WTC11 (cell line): ENCODE measurements at regions not wholly inside any gene's neighbourhood (a gene's known extent, or its start where the extent isn't known, plus 50 kb on each side); places are given as distances from the start of the nearest gene placed in this dataset.

Source experiments
- ATAC-seq: fragments of 200-7000 bp; cut with Tn5 transposase; 2 replicates; pipeline ENCODE4 v1.10.0; 2021; ENCODE audit warnings: mild to moderate bottlenecking, moderate library complexity
- CTCF ChIA-PET: fragments of 300-600 bp; sonication (Branson Sonifier 250); formaldehyde crosslinking; loops from one replicate; lab custom pipeline; 2021; ENCODE audit warnings: antibody characterized with exemption; lab: Charles Lee
- POLR2A ChIA-PET: fragments of 350-600 bp; sonication (Branson Sonifier 250); formaldehyde crosslinking; loops from one replicate; lab custom pipeline; 2021; ENCODE audit warnings: antibody characterized with exemption; lab: Charles Lee
- DNase-seq: peaks from one replicate; pipeline ENCODE4 v3.0.0; 2021; ENCODE audit warnings: low spot score
- H3K27ac Mint-ChIP-seq: 2 replicates; pipeline ENCODE4 v1.8.0; 2021; ENCODE audit warnings: mixed read lengths
- H3K27me3 Mint-ChIP-seq: 2 replicates; pipeline ENCODE4 v1.8.0; 2021; ENCODE audit warnings: low read depth, mild to moderate bottlenecking, moderate library complexity, mixed read lengths
- H3K36me3 Mint-ChIP-seq: 2 replicates; pipeline ENCODE4 v1.8.0; 2021; ENCODE audit warnings: mixed read lengths
- H3K4me1 Mint-ChIP-seq: 2 replicates; pipeline ENCODE4 v1.8.0; 2022; ENCODE audit warnings: mixed read lengths
- H3K4me3 Mint-ChIP-seq: 2 replicates; pipeline ENCODE4 v1.8.0; 2021; ENCODE audit warnings: mild to moderate bottlenecking, moderate library complexity, mixed read lengths
- H3K9me3 Mint-ChIP-seq: 2 replicates; pipeline ENCODE4 v1.8.0; 2021; ENCODE audit warnings: mixed read lengths
- ARID4B ChIP-seq: sonication (generic); formaldehyde crosslinking; IDR thresholded peaks from 2 replicates; pipeline ENCODE4 v1.8.0; 2023; ENCODE audit warnings: missing genetic modification reagents, mild to moderate bottlenecking, borderline replicate concordance
- ATF1 ChIP-seq: sonication (generic); formaldehyde crosslinking; IDR thresholded peaks from 2 replicates; pipeline ENCODE4 v1.8.1; 2023; ENCODE audit warnings: mild to moderate bottlenecking, moderate library complexity, missing genetic modification reagents
- FOXP4 ChIP-seq: sonication (generic); formaldehyde crosslinking; IDR thresholded peaks from 2 replicates; pipeline ENCODE4 v1.8.0; 2022; ENCODE audit warnings: mild to moderate bottlenecking, missing genetic modification reagents
- GRHL2 ChIP-seq: fragments of 250-450 bp; sonication (Bioruptor Pico); IDR thresholded peaks from 2 replicates; pipeline ENCODE4 v1.8.0; 2022; ENCODE audit warnings: mild to moderate bottlenecking, moderate library complexity; ENCODE audit not compliant: insufficient replicate concordance, severe bottlenecking
- GTF2I ChIP-seq: fragments of 250-450 bp; sonication (Bioruptor Pico); conservative IDR thresholded peaks from 2 replicates; pipeline ENCODE4 v1.4.0; 2021; ENCODE audit warnings: mild to moderate bottlenecking
- HMGXB4 ChIP-seq: sonication (generic); formaldehyde crosslinking; IDR thresholded peaks from 2 replicates; pipeline ENCODE4 v1.8.1; 2023; ENCODE audit warnings: mild to moderate bottlenecking, moderate library complexity, missing genetic modification reagents
- MXD4 ChIP-seq: fragments of 250-450 bp; sonication (Bioruptor Pico); IDR thresholded peaks from 2 replicates; pipeline ENCODE4 v1.8.0; 2021; ENCODE audit warnings: mild to moderate bottlenecking, moderate library complexity, borderline replicate concordance
- OVOL2 ChIP-seq: fragments of 250-450 bp; sonication (Bioruptor Pico); IDR thresholded peaks from 2 replicates; pipeline ENCODE4 v1.9.0; 2021; ENCODE audit warnings: mild to moderate bottlenecking, borderline replicate concordance
- SOX15 ChIP-seq: fragments of 250-450 bp; sonication (Bioruptor Pico); IDR thresholded peaks from 2 replicates; pipeline ENCODE4 v1.9.0; 2021; ENCODE audit warnings: mild to moderate bottlenecking
- ZMAT4 ChIP-seq: fragments of 250-450 bp; sonication (Bioruptor Pico); IDR thresholded peaks from 2 replicates; pipeline ENCODE4 v1.9.0; 2021; ENCODE audit warnings: mild to moderate bottlenecking
- ZNF219 ChIP-seq: sonication (generic); formaldehyde crosslinking; IDR thresholded peaks from 2 replicates; pipeline ENCODE4 v1.8.0; 2023; ENCODE audit warnings: missing genetic modification reagents, mild to moderate bottlenecking, borderline replicate concordance
- ZNF425 ChIP-seq: fragments of 250-450 bp; sonication (Bioruptor Pico); conservative IDR thresholded peaks from 2 replicates; pipeline ENCODE4 v1.9.0; 2021; ENCODE audit warnings: mild to moderate bottlenecking

- no peaks in the 10 kb centered on the region; the same call in 1 of the 2 replicates for H3K27me3 Mint-ChIP-seq
- ATAC-seq (no peak), DNase-seq (no peak)
- no peaks in the 10 kb centered on the region for H3K4me1 Mint-ChIP-seq
- CTCF ChIA-PET: no interaction called here
- H3K27ac Mint-ChIP-seq: peak overlapping the region; percentile 37; the same call in 1 of the 2 replicates
- no peaks in the 10 kb centered on the region for H3K36me3 Mint-ChIP-seq
- H3K9me3 Mint-ChIP-seq: no peaks in the 10 kb centered on the region
- H3K4me3 Mint-ChIP-seq: no peak overlapping the region
- POLR2A ChIA-PET: no interaction called here
- TF ChIP-seq ZNF425 (CRISPR knock-in tag): no peak
- TF ChIP-seq ARID4B (CRISPR knock-in tag): no peak
- no peak for TF ChIP-seq SOX15 (CRISPR knock-in tag)
- no peak for TF ChIP-seq ZMAT4 (CRISPR knock-in tag)
- no peak for TF ChIP-seq GRHL2 (CRISPR knock-in tag)
- TF ChIP-seq MXD4: no peak
- TF ChIP-seq ZNF219 (CRISPR knock-in tag): no peak
- no peak for TF ChIP-seq HMGXB4
- TF ChIP-seq, all 79 proteins: peak for 0
Measured at GRCh38 chr11:10622108-10622507, 53.6 kb upstream of the LYVE1 start.

- ATAC-seq (no peak), DNase-seq (no peak)
- Mint-ChIP-seq H3K4me3 (no peak overlapping the region), H3K9me3 (peaks cover 2% of the 10 kb centered on the region; the same call in 1 of the 2 replicates), H3K36me3 (no peaks in the 10 kb centered on the region), H3K27me3 (no peaks in the 10 kb centered on the region; the same call in 1 of the 2 replicates), H3K27ac (no peak overlapping the region)
- POLR2A ChIA-PET: no interaction called here
- CTCF ChIA-PET: no interaction called here
- no peak for TF ChIP-seq ARID4B (CRISPR knock-in tag)
- TF ChIP-seq FOXP4 (CRISPR knock-in tag): no peak
- TF ChIP-seq ATF1 (CRISPR knock-in tag): no peak
- no peak for TF ChIP-seq GTF2I (CRISPR knock-in tag)
- TF ChIP-seq OVOL2 (CRISPR knock-in tag): no peak
- TF ChIP-seq, all 79 proteins: peak for 0
- no peaks in the 10 kb centered on the region for H3K4me1 Mint-ChIP-seq
Measured at GRCh38 chr11:10619131-10619680, 50.7 kb upstream of the LYVE1 start.
